IMR-90 (cell line): ENCODE measurements at regions not wholly inside any gene's neighbourhood (a gene's known extent, or its start where the extent isn't known, plus 50 kb on each side); places are given as distances from the start of the nearest gene placed in this dataset.
A peak's percentile ranks its signal among the peaks of the same experiment; 100 is the strongest.

Source experiments
- ATAC-seq: fragments of 200-7000 bp; cut with Tn5 transposase; 2 replicates; pipeline ENCODE4 v1.9.1; 2020; ENCODE audit warnings: low read depth, mild to moderate bottlenecking, moderate library complexity
- BruUV-seq: library from RNA; stranded (reverse); fragments of 400-500 nt; replicated peaks from 2 replicates; lab custom pipeline; 2021; lab: Mats Ljungman, UMichigan
- CTCF ChIA-PET: fragments of 300-600 bp; formaldehyde crosslinking; extraction: SDS; loops from one replicate; lab custom pipeline; 2021; ENCODE audit warnings: antibody characterized with exemption; lab: Yijun Ruan, JAX
- POLR2A ChIA-PET: fragments of 300-600 bp; sonication (Branson Sonifier 250); formaldehyde crosslinking; loops from one replicate; lab custom pipeline; 2022; ENCODE audit warnings: antibody characterized with exemption; ENCODE audit not compliant: unreplicated experiment; lab: Charles Lee
- DNase-seq: peaks from one replicate; pipeline ENCODE4 v3.0.0; 2013
- H2AFZ ChIP-seq: replicated peaks from 2 replicates; pipeline ENCODE3; 2013; ENCODE audit warnings: low read length, mild to moderate bottlenecking; ENCODE audit not compliant: poor library complexity
- H2AK5ac ChIP-seq: 2 replicates; pipeline ENCODE4 v1.6.1; 2013; ENCODE audit warnings: low read depth, low read length, inconsistent platforms
- H2AK9ac ChIP-seq: replicated peaks from 2 replicates; pipeline ENCODE3; 2013; ENCODE audit warnings: mild to moderate bottlenecking, low read depth, low read length, moderate library complexity; ENCODE audit not compliant: poor library complexity
- H2BK120ac ChIP-seq: 2 replicates; pipeline ENCODE4 v1.6.1; 2013; ENCODE audit warnings: low read depth, low read length, inconsistent platforms
- H2BK15ac ChIP-seq: 3 replicates; pipeline ENCODE4 v1.6.1; 2013; ENCODE audit warnings: low read depth, low read length, inconsistent platforms
- H2BK20ac ChIP-seq: 2 replicates; pipeline ENCODE4 v1.6.1; 2013; ENCODE audit warnings: low read depth, mild to moderate bottlenecking, inconsistent platforms, low read length, moderate library complexity
- H2BK5ac ChIP-seq: 2 replicates; pipeline ENCODE4 v1.6.1; 2013; ENCODE audit warnings: mild to moderate bottlenecking, low read depth, low read length, inconsistent platforms; ENCODE audit not compliant: poor library complexity, severe bottlenecking
- H3K14ac ChIP-seq: replicated peaks from 2 replicates; pipeline ENCODE4 v1.6.1; 2013; ENCODE audit warnings: low read depth, low read length, inconsistent platforms
- H3K18ac ChIP-seq: 2 replicates; pipeline ENCODE4 v1.6.1; 2013; ENCODE audit warnings: low read depth, low read length, control low read depth
- H3K23ac ChIP-seq: 2 replicates; pipeline ENCODE4 v1.6.1; 2013; ENCODE audit warnings: low read depth, low read length, inconsistent platforms
- H3K27ac ChIP-seq: 2 replicates; pipeline ENCODE4 v1.5.1; 2013; ENCODE audit warnings: mild to moderate bottlenecking, control low read depth, low read length; ENCODE audit not compliant: insufficient read depth
- H3K27me3 ChIP-seq: 2 replicates; pipeline ENCODE4 v1.6.1; 2013; ENCODE audit warnings: low read length; ENCODE audit not compliant: control insufficient read depth, insufficient read depth
- H3K36me3 ChIP-seq: 2 replicates; pipeline ENCODE4 v1.6.1; 2013; ENCODE audit warnings: low read length, mixed read lengths; ENCODE audit not compliant: control insufficient read depth, insufficient read depth
- H3K4ac ChIP-seq: 2 replicates; pipeline ENCODE4 v1.6.1; 2013; ENCODE audit warnings: low read depth, low read length, inconsistent platforms
- H3K4me1 ChIP-seq: 2 replicates; pipeline ENCODE4 v1.6.1; 2013; ENCODE audit warnings: low read length, mixed read lengths; ENCODE audit not compliant: control insufficient read depth, insufficient read depth
- H3K4me2 ChIP-seq: 2 replicates; pipeline ENCODE4 v1.6.1; 2013; ENCODE audit warnings: low read depth, mild to moderate bottlenecking, control low read depth, low read length, moderate library complexity
- H3K4me3 ChIP-seq: 2 replicates; pipeline ENCODE4 v1.5.1; 2013; ENCODE audit warnings: low read depth, mild to moderate bottlenecking, control low read depth, low read length, moderate library complexity; ENCODE audit not compliant: insufficient read depth
- H3K56ac ChIP-seq: 2 replicates; pipeline ENCODE4 v1.6.1; 2013; ENCODE audit warnings: low read length, inconsistent platforms; ENCODE audit not compliant: insufficient read depth; ENCODE audit errors: extremely low read depth
- H3K79me1 ChIP-seq, 2 experiments: 2 replicates each; pipeline ENCODE4 v1.6.1; 2013; ENCODE audit warnings: low read length in 2 of 2, inconsistent platforms in 1 of 2, low read depth in 1 of 2
- H3K9ac ChIP-seq: 2 replicates; pipeline ENCODE4 v1.6.1; 2013; ENCODE audit warnings: low read depth, low read length, control low read depth
- H3K9me1 ChIP-seq: 2 replicates; pipeline ENCODE4 v1.6.1; 2013; ENCODE audit warnings: low read length, inconsistent platforms; ENCODE audit not compliant: insufficient read depth
- H3K9me3 ChIP-seq: 2 replicates; pipeline ENCODE4 v1.6.1; 2013; ENCODE audit warnings: low read length; ENCODE audit not compliant: control insufficient read depth, insufficient read depth
- H4K20me1 ChIP-seq: 2 replicates; pipeline ENCODE4 v1.6.1; 2013; ENCODE audit warnings: low read length, inconsistent platforms; ENCODE audit not compliant: insufficient read depth
- H4K5ac ChIP-seq: 2 replicates; pipeline ENCODE4 v1.6.1; 2013; ENCODE audit warnings: mild to moderate bottlenecking, low read depth, low read length, control low read depth
- H4K8ac ChIP-seq, 2 experiments: 2 replicates each; pipeline ENCODE4 v1.6.1; 2013; ENCODE audit warnings: low read depth in 2 of 2, low read length in 2 of 2, control low read depth in 1 of 2, inconsistent platforms in 1 of 2
- H4K91ac ChIP-seq: 2 replicates; pipeline ENCODE4 v1.6.1; 2013; ENCODE audit warnings: low read depth, low read length, inconsistent platforms; ENCODE audit not compliant: insufficient read depth
- CEBPB ChIP-seq: IDR thresholded peaks from 2 replicates; pipeline ENCODE4 v1.6.1; 2012; ENCODE audit warnings: low read depth, low read length, improper control_type of control experiment
- CHD1 ChIP-seq: IDR thresholded peaks from 2 replicates; pipeline ENCODE4 v1.6.1; 2012; ENCODE audit warnings: low read depth, low read length, improper control_type of control experiment
- FOS ChIP-seq: fragments of 150-350 bp; IDR thresholded peaks from 2 replicates; pipeline ENCODE4 v1.6.1; 2016; ENCODE audit warnings: low read depth, low read length
- NFE2L2 ChIP-seq: fragments of 150-350 bp; IDR thresholded peaks from 2 replicates; pipeline ENCODE4 v1.6.1; 2016; ENCODE audit warnings: low read depth, mild to moderate bottlenecking, low read length
- RAD21 ChIP-seq: IDR thresholded peaks from 2 replicates; pipeline ENCODE4 v1.6.1; 2012; ENCODE audit warnings: low read length, improper control_type of control experiment
- RFX5 ChIP-seq: IDR thresholded peaks from 2 replicates; pipeline ENCODE4 v1.8.0; 2012; ENCODE audit warnings: low read depth, mild to moderate bottlenecking, low read length, moderate library complexity
- WGBS, 2 experiments: methylation state at CpG; one replicate each; pipeline versions ENCODE4 v1.1.5 to v1.1.7; 2013; ENCODE audit warnings: missing lambda C conversion rate in 2 of 2; ENCODE audit not compliant: insufficient read length in 1 of 2; ENCODE audit errors: extremely low coverage in 2 of 2; 5-methylcytosine and 5-hydroxymethylcytosine counted together
- dilution Hi-C: fragments of 300-500 bp; cut with HindIII; formaldehyde crosslinking; loops from one replicate; pipeline ENCODE4 v1.14.3; 2018; ENCODE audit warnings: low sequenced_read_pairs; ENCODE audit not compliant: unreplicated experiment
- in situ Hi-C: fragments of 300-500 bp; cut with MboI; formaldehyde crosslinking; loops from 3 replicates; pipeline ENCODE4 v1.14.3; 2019; ENCODE audit warnings: low sequenced_read_pairs, inconsistent platforms, mixed read lengths
- intact Hi-C: fragments of 100-400 bp; cut with micrococcal nuclease; formaldehyde crosslinking; loops from 2 replicates; pipeline ENCODE4 v1.10.0; 2022
- TF ChIP-seq, protein P1 (sequence below): conservative IDR thresholded peaks from 2 replicates; pipeline ENCODE4 v1.5.1; 2012; ENCODE audit warnings: mild to moderate bottlenecking, low read depth, low read length, improper control_type of control experiment
- TF ChIP-seq, protein P2 (sequence below): fragments of 150-350 bp; IDR thresholded peaks from 2 replicates; pipeline ENCODE4 v1.6.1; 2017; ENCODE audit warnings: mild to moderate bottlenecking, antibody characterized with exemption, low read length, low read depth

DNA sequence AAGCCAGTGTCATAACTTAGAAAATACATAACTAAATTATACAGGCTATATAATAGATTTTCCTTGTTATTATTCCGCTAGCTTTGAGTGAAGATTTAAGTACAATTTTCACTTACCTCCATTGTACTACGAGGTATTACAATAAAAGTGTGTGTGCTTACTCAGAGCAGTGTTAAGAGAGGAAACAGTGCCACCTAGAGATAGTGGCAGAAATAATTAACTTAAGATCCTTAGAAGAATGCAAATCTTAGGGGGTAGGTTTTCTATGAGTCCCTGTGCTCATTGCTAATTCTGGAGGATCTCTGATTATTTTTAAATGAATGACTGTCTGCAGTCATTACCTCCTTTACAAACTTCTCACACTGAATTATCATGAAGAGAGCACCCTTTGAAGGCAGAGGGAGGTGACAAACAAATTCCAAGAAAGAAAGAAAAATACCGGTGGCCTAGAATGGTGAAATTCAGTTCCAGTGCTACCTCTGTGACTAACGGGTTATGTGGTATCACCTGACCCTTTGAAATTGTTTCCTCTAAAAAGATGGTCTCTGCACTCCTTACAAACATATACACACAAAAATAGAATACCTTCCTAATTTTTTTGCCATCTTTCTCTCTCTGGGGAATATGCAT lies 379.8 kb downstream of the TRIM36 start:
- dilution Hi-C loops, result no loop called here
- no peak overlapping the region for H2BK15ac ChIP-seq
- no peaks in the 10 kb centered on the region for H3K9me1 ChIP-seq
- H2BK20ac ChIP-seq, result no peak overlapping the region
- H2AK9ac ChIP-seq, result no peak overlapping the region
- H3K4ac ChIP-seq, result no peak overlapping the region
- DNase-seq (no peak), ATAC-seq (no peak)
- no peak overlapping the region for H2AFZ ChIP-seq
- H3K4me1 ChIP-seq, result no peaks in the 10 kb centered on the region
- no peak overlapping the region for H3K4me2 ChIP-seq
- no peak overlapping the region for H3K9ac ChIP-seq
- in situ Hi-C loops, result no loop called here
- peaks cover 6% of the 10 kb centered on the region for H3K9me3 ChIP-seq
- ChIA-PET CTCF (no interaction called here), POLR2A (no interaction called here)
- TF ChIP-seq, protein P1, sequence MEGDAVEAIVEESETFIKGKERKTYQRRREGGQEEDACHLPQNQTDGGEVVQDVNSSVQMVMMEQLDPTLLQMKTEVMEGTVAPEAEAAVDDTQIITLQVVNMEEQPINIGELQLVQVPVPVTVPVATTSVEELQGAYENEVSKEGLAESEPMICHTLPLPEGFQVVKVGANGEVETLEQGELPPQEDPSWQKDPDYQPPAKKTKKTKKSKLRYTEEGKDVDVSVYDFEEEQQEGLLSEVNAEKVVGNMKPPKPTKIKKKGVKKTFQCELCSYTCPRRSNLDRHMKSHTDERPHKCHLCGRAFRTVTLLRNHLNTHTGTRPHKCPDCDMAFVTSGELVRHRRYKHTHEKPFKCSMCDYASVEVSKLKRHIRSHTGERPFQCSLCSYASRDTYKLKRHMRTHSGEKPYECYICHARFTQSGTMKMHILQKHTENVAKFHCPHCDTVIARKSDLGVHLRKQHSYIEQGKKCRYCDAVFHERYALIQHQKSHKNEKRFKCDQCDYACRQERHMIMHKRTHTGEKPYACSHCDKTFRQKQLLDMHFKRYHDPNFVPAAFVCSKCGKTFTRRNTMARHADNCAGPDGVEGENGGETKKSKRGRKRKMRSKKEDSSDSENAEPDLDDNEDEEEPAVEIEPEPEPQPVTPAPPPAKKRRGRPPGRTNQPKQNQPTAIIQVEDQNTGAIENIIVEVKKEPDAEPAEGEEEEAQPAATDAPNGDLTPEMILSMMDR, result peak; percentile 42
- TF ChIP-seq CEBPB (no peak), CHD1 (no peak), RAD21 (peak; percentile 46), RFX5 (no peak), NFE2L2 (no peak), FOS (no peak)
- TF ChIP-seq, protein P2, sequence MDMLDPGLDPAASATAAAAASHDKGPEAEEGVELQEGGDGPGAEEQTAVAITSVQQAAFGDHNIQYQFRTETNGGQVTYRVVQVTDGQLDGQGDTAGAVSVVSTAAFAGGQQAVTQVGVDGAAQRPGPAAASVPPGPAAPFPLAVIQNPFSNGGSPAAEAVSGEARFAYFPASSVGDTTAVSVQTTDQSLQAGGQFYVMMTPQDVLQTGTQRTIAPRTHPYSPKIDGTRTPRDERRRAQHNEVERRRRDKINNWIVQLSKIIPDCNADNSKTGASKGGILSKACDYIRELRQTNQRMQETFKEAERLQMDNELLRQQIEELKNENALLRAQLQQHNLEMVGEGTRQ, result no peak
- H4K8ac ChIP-seq, result no peak overlapping the region
- no peak overlapping the region for H2BK5ac ChIP-seq
- BruUV-seq, result no TSS peak
- no peak overlapping the region for H2BK120ac ChIP-seq
- no peak overlapping the region for H3K56ac ChIP-seq
- no peaks in the 10 kb centered on the region for H3K79me1 ChIP-seq
- H3K36me3 ChIP-seq, result no peaks in the 10 kb centered on the region
- H3K14ac ChIP-seq, result no peak overlapping the region
- H3K27me3 ChIP-seq, result no peaks in the 10 kb centered on the region
- no peak overlapping the region for H3K4me3 ChIP-seq
- H3K27ac ChIP-seq, result no peak overlapping the region
- intact Hi-C loops, result no loop called here
- no peak overlapping the region for H4K91ac ChIP-seq
- no peak overlapping the region for H2AK5ac ChIP-seq
- H3K23ac ChIP-seq, result no peak overlapping the region
- no peak overlapping the region for H3K18ac ChIP-seq
- WGBS, 2 experiments, result no CpG with 5 or more reads among the region's 4 CpGs
- no peak overlapping the region for H4K5ac ChIP-seq
- H4K20me1 ChIP-seq, result no peaks in the 10 kb centered on the region
